ENCODE measurements at regions not wholly inside any gene's neighbourhood (a gene's known extent, or its start where the extent isn't known, plus 50 kb on each side); places are given as distances from the start of the nearest gene placed in this dataset.

DNA sequence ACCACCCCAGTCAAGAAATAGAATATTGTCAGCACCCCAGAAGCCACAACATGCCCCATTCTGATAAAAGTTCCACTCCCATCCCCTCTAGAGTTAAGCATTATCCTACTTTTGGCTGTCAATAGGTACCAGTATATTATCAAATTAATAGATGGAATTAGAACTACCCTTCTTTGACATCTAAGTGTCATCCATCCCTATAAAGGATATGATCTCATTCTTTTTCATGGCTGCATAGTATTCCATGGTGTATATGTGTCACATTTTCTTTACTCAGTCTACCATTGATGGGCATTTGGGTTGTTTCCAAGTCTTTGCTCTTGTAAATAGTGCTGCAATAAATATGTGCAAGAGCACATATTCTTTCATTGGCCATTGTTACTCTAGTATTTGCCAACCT is 246.2 kb downstream of the SEC23A start:
- H3K27ac ChIP-seq: no peak overlapping the region
- TF ChIP-seq, protein P1, sequence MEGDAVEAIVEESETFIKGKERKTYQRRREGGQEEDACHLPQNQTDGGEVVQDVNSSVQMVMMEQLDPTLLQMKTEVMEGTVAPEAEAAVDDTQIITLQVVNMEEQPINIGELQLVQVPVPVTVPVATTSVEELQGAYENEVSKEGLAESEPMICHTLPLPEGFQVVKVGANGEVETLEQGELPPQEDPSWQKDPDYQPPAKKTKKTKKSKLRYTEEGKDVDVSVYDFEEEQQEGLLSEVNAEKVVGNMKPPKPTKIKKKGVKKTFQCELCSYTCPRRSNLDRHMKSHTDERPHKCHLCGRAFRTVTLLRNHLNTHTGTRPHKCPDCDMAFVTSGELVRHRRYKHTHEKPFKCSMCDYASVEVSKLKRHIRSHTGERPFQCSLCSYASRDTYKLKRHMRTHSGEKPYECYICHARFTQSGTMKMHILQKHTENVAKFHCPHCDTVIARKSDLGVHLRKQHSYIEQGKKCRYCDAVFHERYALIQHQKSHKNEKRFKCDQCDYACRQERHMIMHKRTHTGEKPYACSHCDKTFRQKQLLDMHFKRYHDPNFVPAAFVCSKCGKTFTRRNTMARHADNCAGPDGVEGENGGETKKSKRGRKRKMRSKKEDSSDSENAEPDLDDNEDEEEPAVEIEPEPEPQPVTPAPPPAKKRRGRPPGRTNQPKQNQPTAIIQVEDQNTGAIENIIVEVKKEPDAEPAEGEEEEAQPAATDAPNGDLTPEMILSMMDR (IDR thresholded peaks at IDR 0.05): no peak
- H3K9me3 ChIP-seq: no peaks in the 10 kb centered on the region
- intact Hi-C loops (cut with DNase I): no loop called here
- no peaks in the 10 kb centered on the region for H3K27me3 ChIP-seq
- DNase-seq: no peak
- no peaks in the 10 kb centered on the region for H3K36me3 ChIP-seq
- no peaks in the 10 kb centered on the region for H3K4me1 ChIP-seq
- no peak for ATAC-seq
- H3K4me3 ChIP-seq: no peak overlapping the region

DNA sequence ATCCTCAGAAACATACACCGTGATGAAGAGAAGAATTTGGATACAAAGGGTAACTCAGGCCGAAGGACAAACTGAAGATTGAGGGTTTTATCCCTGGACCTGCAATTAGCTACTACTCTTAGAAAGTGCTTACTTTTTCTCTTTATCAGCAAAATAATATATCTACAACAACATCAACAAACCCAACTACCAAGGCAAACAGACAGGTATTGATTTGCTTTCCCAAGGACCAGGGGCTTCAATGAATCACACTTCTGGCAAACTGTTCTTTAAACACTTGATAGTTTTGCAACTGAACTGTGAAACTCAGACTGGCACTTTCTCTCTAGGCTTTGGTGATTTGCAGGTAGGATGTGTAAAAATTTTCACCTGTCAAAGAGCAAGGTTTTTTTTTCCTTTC is 247.5 kb downstream of the SEC23A start:
- Histone ChIP-seq H3K9me3 (no peaks in the 10 kb centered on the region), H3K4me3 (no peak overlapping the region), H3K4me1 (no peaks in the 10 kb centered on the region), H3K27me3 (no peaks in the 10 kb centered on the region), H3K27ac (no peak overlapping the region), H3K36me3 (no peaks in the 10 kb centered on the region)
- ATAC-seq: no peak
- intact Hi-C loops (cut with DNase I): no loop called here
- DNase-seq: no peak
- TF ChIP-seq, protein P1 (IDR thresholded peaks at IDR 0.05): no peak

DNA sequence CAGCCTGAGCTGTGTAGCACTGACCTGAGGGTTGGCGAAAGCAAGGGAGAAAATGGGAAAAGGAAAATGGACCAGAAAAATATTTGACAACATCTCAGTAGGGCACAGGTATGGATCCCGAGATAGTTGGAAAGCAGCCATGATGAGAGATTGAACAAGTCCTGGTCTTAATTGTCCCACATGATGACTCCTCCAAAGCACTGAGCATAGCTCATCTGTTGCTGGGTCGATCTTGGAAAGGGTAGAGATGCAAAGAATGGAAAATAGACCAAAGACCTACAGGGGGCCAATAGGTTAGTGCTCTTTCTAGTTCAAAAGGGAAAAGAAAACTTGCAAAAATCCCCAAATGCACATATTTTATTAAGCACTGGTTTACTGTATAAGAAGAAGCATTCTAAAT is 251.9 kb downstream of the SEC23A start:
- intact Hi-C loops (cut with DNase I): no loop called here
- no peak for DNase-seq
- H3K36me3 ChIP-seq: no peaks in the 10 kb centered on the region
- no peaks in the 10 kb centered on the region for H3K27me3 ChIP-seq
- no peak overlapping the region for H3K4me3 ChIP-seq
- H3K4me1 ChIP-seq: no peaks in the 10 kb centered on the region
- no peaks in the 10 kb centered on the region for H3K9me3 ChIP-seq
- ATAC-seq: no peak
- H3K27ac ChIP-seq: no peak overlapping the region
- TF ChIP-seq, protein P1 (IDR thresholded peaks at IDR 0.05): no peak

DNA sequence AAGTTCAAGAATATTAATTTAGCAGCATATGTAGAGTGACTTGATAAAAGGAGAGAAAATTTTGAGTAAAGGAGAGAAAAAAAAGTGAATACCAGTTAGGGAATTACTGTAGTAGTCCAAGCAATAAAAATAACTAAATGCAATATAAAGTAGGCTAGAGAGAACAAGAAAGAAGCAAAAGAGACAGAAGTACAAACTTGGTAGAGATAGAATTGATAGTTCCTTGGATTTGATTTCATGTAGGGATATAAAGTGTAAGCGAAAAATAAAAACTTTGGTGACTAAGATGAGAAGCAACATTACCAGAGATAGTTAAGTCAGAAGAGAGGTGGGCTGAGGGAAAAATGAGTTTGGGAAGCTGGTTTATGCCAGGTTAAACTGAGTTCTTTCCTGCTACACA is 252.4 kb downstream of the SEC23A start:
- no peaks in the 10 kb centered on the region for H3K27me3 ChIP-seq
- no peaks in the 10 kb centered on the region for H3K9me3 ChIP-seq
- ATAC-seq (no peak), DNase-seq (no peak)
- no peak overlapping the region for H3K27ac ChIP-seq
- TF ChIP-seq, protein P1 (IDR thresholded peaks at IDR 0.05): no peak
- no peaks in the 10 kb centered on the region for H3K36me3 ChIP-seq
- no peak overlapping the region for H3K4me3 ChIP-seq
- H3K4me1 ChIP-seq: no peaks in the 10 kb centered on the region
- intact Hi-C loops (cut with DNase I): no loop called here

DNA sequence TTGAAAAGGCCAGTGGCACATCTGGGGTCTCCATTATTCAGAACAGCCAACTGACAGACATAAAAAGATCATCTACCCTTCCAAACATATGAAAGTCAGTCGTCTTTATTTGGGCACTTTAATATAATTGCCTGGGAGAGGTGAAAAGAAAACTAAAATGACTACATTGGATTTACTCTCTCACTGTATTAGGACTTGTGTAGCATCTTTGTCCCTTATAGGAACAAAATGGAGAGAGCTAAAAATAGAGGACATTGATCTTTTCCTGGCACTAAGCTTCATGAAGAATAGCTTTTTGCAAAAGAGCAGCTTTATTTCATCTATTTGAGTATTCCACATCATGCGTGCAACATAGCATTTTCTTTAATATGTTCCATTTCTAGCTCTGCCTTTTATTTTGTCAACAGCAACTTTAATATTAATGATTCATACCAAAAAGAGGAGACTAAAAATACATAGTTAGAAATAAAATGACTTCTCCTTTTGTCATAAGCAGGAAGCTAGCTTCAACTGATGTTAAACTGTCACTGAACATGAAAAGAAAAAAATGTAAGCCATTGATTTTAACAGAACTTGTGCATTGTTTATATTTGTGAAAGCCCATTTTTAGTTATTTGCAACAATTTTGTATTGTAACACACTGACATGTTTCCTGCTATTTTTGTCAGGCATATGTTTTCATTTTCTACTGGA is 254.6 kb downstream of the SEC23A start:
- no peaks in the 10 kb centered on the region for H3K36me3 ChIP-seq
- H3K9me3 ChIP-seq: no peaks in the 10 kb centered on the region
- ATAC-seq (no peak), DNase-seq (no peak)
- no peaks in the 10 kb centered on the region for H3K27me3 ChIP-seq
- intact Hi-C loops (cut with DNase I): no loop called here
- H3K4me3 ChIP-seq: no peak overlapping the region
- H3K27ac ChIP-seq: no peak overlapping the region
- TF ChIP-seq, protein P1 (IDR thresholded peaks at IDR 0.05): no peak
- H3K4me1 ChIP-seq: no peaks in the 10 kb centered on the region

DNA sequence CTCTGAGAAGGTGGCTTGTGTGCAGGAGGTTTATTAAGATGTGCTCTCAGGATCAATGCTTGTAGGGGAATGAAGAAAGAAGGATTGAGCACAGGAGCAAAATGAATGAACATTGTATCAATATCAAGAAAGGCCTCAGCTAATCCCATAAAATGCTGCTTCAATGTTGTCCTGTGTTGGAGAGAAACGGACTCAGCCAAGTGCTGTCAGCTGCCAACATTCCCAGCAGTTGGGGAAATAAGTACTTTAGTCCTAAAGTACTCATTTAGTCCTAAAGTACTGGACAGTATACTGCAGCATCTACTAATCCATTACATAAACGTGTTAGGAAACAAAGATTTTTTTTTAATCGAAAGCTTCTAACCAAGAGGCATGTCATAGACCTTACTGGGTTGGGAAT is 255.9 kb downstream of the SEC23A start:
- TF ChIP-seq, protein P1 (IDR thresholded peaks at IDR 0.05): no peak
- Histone ChIP-seq H3K27ac (no peak overlapping the region), H3K27me3 (no peaks in the 10 kb centered on the region), H3K9me3 (no peaks in the 10 kb centered on the region), H3K4me1 (no peaks in the 10 kb centered on the region), H3K4me3 (no peak overlapping the region), H3K36me3 (no peaks in the 10 kb centered on the region)
- ATAC-seq (no peak), DNase-seq (no peak)
- intact Hi-C loops (cut with DNase I): no loop called here
